Smooth muscle cell (in vitro differentiated cells): ENCODE measurements at regions not wholly inside any gene's neighbourhood (a gene's known extent, or its start where the extent isn't known, plus 50 kb on each side); places are given as distances from the start of the nearest gene placed in this dataset.

Experiments
- DNase-seq: peaks from one replicate; lab custom pipeline; 2025; ENCODE audit not compliant: unreplicated experiment; lab: John Stamatoyannopoulos, UW
- H2AFZ ChIP-seq: fragments of 200-600 bp; sonication (generic); 2 replicates; pipeline ENCODE4 v1.6.0; 2016; ENCODE audit warnings: antibody characterized with exemption, low read depth, mild to moderate bottlenecking
- H3F3A ChIP-seq: fragments of 200-600 bp; sonication (generic); 2 replicates; pipeline ENCODE4 v1.6.0; 2017; ENCODE audit warnings: antibody characterized with exemption, low read depth
- H3K27ac ChIP-seq: fragments of 200-600 bp; sonication (generic); 2 replicates; pipeline ENCODE4 v1.5.1; 2016; ENCODE audit warnings: low read depth, mild to moderate bottlenecking
- H3K27me3 ChIP-seq: fragments of 200-600 bp; sonication (generic); 2 replicates; pipeline ENCODE4 v1.6.1; 2016; ENCODE audit warnings: low read depth, mild to moderate bottlenecking
- H3K36me3 ChIP-seq: fragments of 200-600 bp; sonication (generic); 2 replicates; pipeline ENCODE4 v1.5.1; 2016; ENCODE audit warnings: low read depth
- H3K4me1 ChIP-seq: fragments of 200-600 bp; sonication (generic); 2 replicates; pipeline ENCODE4 v1.5.1; 2016; ENCODE audit warnings: low read depth
- H3K4me2 ChIP-seq: fragments of 200-600 bp; sonication (generic); 2 replicates; pipeline ENCODE4 v1.6.0; 2016; ENCODE audit warnings: mild to moderate bottlenecking
- H3K4me3 ChIP-seq: fragments of 200-600 bp; sonication (generic); 2 replicates; pipeline ENCODE4 v1.5.1; 2016; ENCODE audit warnings: mild to moderate bottlenecking
- H3K79me2 ChIP-seq: fragments of 200-600 bp; sonication (generic); 2 replicates; pipeline ENCODE4 v1.6.0; 2016; ENCODE audit warnings: low read depth, mild to moderate bottlenecking
- H3K9ac ChIP-seq: fragments of 200-600 bp; sonication (generic); 2 replicates; pipeline ENCODE4 v1.6.0; 2016; ENCODE audit warnings: low read depth
- H3K9me3 ChIP-seq: fragments of 200-600 bp; sonication (generic); replicated peaks from 2 replicates; pipeline ENCODE4 v1.5.1; 2016; ENCODE audit warnings: low read depth
- H4K20me1 ChIP-seq: fragments of 200-600 bp; sonication (generic); 2 replicates; pipeline ENCODE4 v1.6.0; 2016; ENCODE audit warnings: low read depth
- CTCF ChIP-seq: fragments of 200-600 bp; sonication (generic); IDR thresholded peaks from 2 replicates; pipeline ENCODE4 v1.5.1; 2017; ENCODE audit warnings: borderline replicate concordance, mild to moderate bottlenecking, antibody characterized with exemption; ENCODE audit not compliant: insufficient read depth, poor library complexity, severe bottlenecking
- WGBS: methylation state at CpG from one replicate; pipeline ENCODE4 v1.1.7; 2016; ENCODE audit warnings: low lambda C conversion rate; 5-methylcytosine and 5-hydroxymethylcytosine counted together

- H4K20me1 ChIP-seq: no peaks in the 10 kb centered on the region
- no peaks in the 10 kb centered on the region for H3K79me2 ChIP-seq
- no peaks in the 10 kb centered on the region for H3K9me3 ChIP-seq
- 71% methylated on average over 2 of the region's 2 CpGs for WGBS
- no peak overlapping the region for H2AFZ ChIP-seq
- H3K9ac ChIP-seq: no peak overlapping the region
- H3K27ac ChIP-seq: no peak overlapping the region
- TF ChIP-seq CTCF: no peak
- peaks cover 5% of the 10 kb centered on the region for H3K4me1 ChIP-seq
- H3K4me3 ChIP-seq: no peak overlapping the region
- no peak for DNase-seq
- no peaks in the 10 kb centered on the region for H3K36me3 ChIP-seq
- H3K4me2 ChIP-seq: no peak overlapping the region
- H3F3A ChIP-seq: no peaks in the 10 kb centered on the region
- no peaks in the 10 kb centered on the region for H3K27me3 ChIP-seq
Observed at GRCh38 chr7:131972251-131972650, 415.8 kb upstream of the PODXL start.

- WGBS: 88% methylated on average over 4 of the region's 4 CpGs
Observed at GRCh38 chr7:131970602-131971001, 414.2 kb upstream of the PODXL start.

GRCh38 chr7:131969560-131969959, 413.1 kb upstream of the PODXL start:
- Histone ChIP-seq H3K27me3 (no peaks in the 10 kb centered on the region), H3F3A (no peaks in the 10 kb centered on the region), H3K27ac (no peak overlapping the region), H3K4me2 (no peak overlapping the region), H3K36me3 (no peaks in the 10 kb centered on the region), H3K4me1 (peaks cover 4% of the 10 kb centered on the region), H3K79me2 (no peaks in the 10 kb centered on the region), H3K4me3 (no peak overlapping the region), H3K9me3 (no peaks in the 10 kb centered on the region), H4K20me1 (no peaks in the 10 kb centered on the region), H2AFZ (no peak overlapping the region), H3K9ac (no peak overlapping the region)
- 97% methylated on average over 4 of the region's 4 CpGs for WGBS
- no peak for TF ChIP-seq CTCF
- no peak for DNase-seq

More at GRCh38 chr7:131970602-131971001, 414.2 kb upstream of the PODXL start:
- Histone ChIP-seq H3K36me3 (no peaks in the 10 kb centered on the region), H3F3A (no peaks in the 10 kb centered on the region), H2AFZ (no peak overlapping the region), H4K20me1 (no peaks in the 10 kb centered on the region), H3K4me2 (no peak overlapping the region), H3K9me3 (no peaks in the 10 kb centered on the region), H3K4me1 (peaks cover 5% of the 10 kb centered on the region), H3K27me3 (no peaks in the 10 kb centered on the region), H3K27ac (no peak overlapping the region), H3K9ac (no peak overlapping the region), H3K79me2 (no peaks in the 10 kb centered on the region), H3K4me3 (no peak overlapping the region)
- TF ChIP-seq CTCF: no peak
- DNase-seq: no peak

GRCh38 chr7:131967216-131967730, 410.8 kb upstream of the PODXL start:
- Histone ChIP-seq H3K9me3 (no peaks in the 10 kb centered on the region), H4K20me1 (no peaks in the 10 kb centered on the region), H3K4me2 (no peak overlapping the region), H2AFZ (no peak overlapping the region), H3K27ac (no peak overlapping the region), H3K4me1 (no peaks in the 10 kb centered on the region), H3K79me2 (no peaks in the 10 kb centered on the region), H3K27me3 (no peaks in the 10 kb centered on the region), H3K4me3 (no peak overlapping the region), H3K9ac (no peak overlapping the region), H3K36me3 (no peaks in the 10 kb centered on the region), H3F3A (no peaks in the 10 kb centered on the region)
- 82% methylated on average over 2 of the region's 2 CpGs for WGBS
- no peak for DNase-seq
- TF ChIP-seq CTCF: no peak
